OCI-LY1 (cell line): ENCODE measurements at regions not wholly inside any gene's neighbourhood (a gene's known extent, or its start where the extent isn't known, plus 50 kb on each side); places are given as distances from the start of the nearest gene placed in this dataset.

Experiments used
- H2AFZ ChIP-seq: fragments of 200-600 bp; sonication (generic), shearing (Covaris generic); 2 replicates; pipeline ENCODE4 v1.6.0; 2014; ENCODE audit warnings: antibody characterized with exemption, mild to moderate bottlenecking, low read length
- H3F3A ChIP-seq: fragments of 200-600 bp; sonication (generic), shearing (Covaris generic); 2 replicates; pipeline ENCODE4 v1.6.0; 2014; ENCODE audit warnings: mild to moderate bottlenecking, antibody characterized with exemption, low read length, moderate library complexity; ENCODE audit not compliant: insufficient read depth
- H3K27ac ChIP-seq: fragments of 200-600 bp; sonication (generic); 2 replicates; pipeline ENCODE4 v1.5.1; 2014; ENCODE audit warnings: low read length, mixed run types, mild to moderate bottlenecking, low read depth; ENCODE audit not compliant: poor library complexity, severe bottlenecking
- H3K27me3 ChIP-seq: fragments of 200-600 bp; sonication (generic); 2 replicates; pipeline ENCODE4 v1.6.0; 2014; ENCODE audit warnings: antibody characterized with exemption, mild to moderate bottlenecking, low read length, moderate library complexity; ENCODE audit not compliant: insufficient read depth
- H3K36me3 ChIP-seq: fragments of 200-600 bp; sonication (generic); 2 replicates; pipeline ENCODE4 v1.6.1; 2014; ENCODE audit warnings: mild to moderate bottlenecking, antibody characterized with exemption, low read length, moderate library complexity, mixed read lengths; ENCODE audit not compliant: insufficient read depth
- H3K4me1 ChIP-seq: fragments of 200-600 bp; sonication (generic); 2 replicates; pipeline ENCODE4 v1.5.1; 2014; ENCODE audit warnings: mild to moderate bottlenecking, low read length, moderate library complexity; ENCODE audit not compliant: insufficient read depth, severe bottlenecking
- H3K4me2 ChIP-seq: fragments of 200-600 bp; sonication (generic), shearing (Covaris generic); 2 replicates; pipeline ENCODE4 v1.6.1; 2014; ENCODE audit warnings: low read length
- H3K4me3 ChIP-seq: fragments of 200-600 bp; sonication (generic); 2 replicates; pipeline ENCODE4 v1.5.1; 2014; ENCODE audit warnings: low read length, low read depth, mild to moderate bottlenecking, mixed read lengths; ENCODE audit not compliant: poor library complexity, severe bottlenecking
- H3K79me2 ChIP-seq: fragments of 200-600 bp; shearing (Covaris generic); 2 replicates; pipeline ENCODE4 v1.6.1; 2016; ENCODE audit warnings: mixed run types, low read length, mixed read lengths; ENCODE audit not compliant: insufficient read depth
- H3K9ac ChIP-seq: fragments of 200-600 bp; sonication (generic), shearing (Covaris generic); 2 replicates; pipeline ENCODE4 v1.6.1; 2014; ENCODE audit warnings: mild to moderate bottlenecking, low read length, mixed read lengths
- H3K9me2 ChIP-seq: fragments of 200-600 bp; sonication (generic), shearing (Covaris generic); 2 replicates; pipeline ENCODE4 v1.6.1; 2014; ENCODE audit warnings: low read depth, mild to moderate bottlenecking, low read length, mixed read lengths
- H3K9me3 ChIP-seq: fragments of 200-600 bp; shearing (Covaris generic); 2 replicates; pipeline ENCODE4 v1.6.1; 2014; ENCODE audit warnings: low read length, mixed read lengths
- H4K20me1 ChIP-seq: fragments of 200-600 bp; sonication (generic), shearing (Covaris generic); 2 replicates; pipeline ENCODE4 v1.6.0; 2016; ENCODE audit warnings: mild to moderate bottlenecking, low read length; ENCODE audit not compliant: insufficient read depth
- CTCF ChIP-seq: fragments of 200-600 bp; sonication (generic), shearing (Covaris generic); IDR thresholded peaks from 2 replicates; pipeline ENCODE4 v1.5.1; 2017; ENCODE audit warnings: mild to moderate bottlenecking, antibody characterized with exemption, low read length, moderate library complexity, mixed read lengths
- EZH2 ChIP-seq: fragments of 200-600 bp; sonication (generic), shearing (Covaris generic); IDR thresholded peaks from 2 replicates; pipeline ENCODE4 v1.8.0; 2017; ENCODE audit warnings: borderline replicate concordance, mixed run types, mild to moderate bottlenecking, antibody characterized with exemption, low read length, moderate library complexity, mixed read lengths

GRCh38 chr4:11518754-11519153 is 90.1 kb upstream of the HS3ST1 start:
- TF ChIP-seq CTCF (no peak), EZH2 (no peak)
- Histone ChIP-seq H3K4me1 (no peaks in the 10 kb centered on the region), H3K9me2 (no peaks in the 10 kb centered on the region), H3K27me3 (no peaks in the 10 kb centered on the region), H2AFZ (no peak overlapping the region), H3K27ac (no peak overlapping the region), H4K20me1 (no peaks in the 10 kb centered on the region), H3K79me2 (no peaks in the 10 kb centered on the region), H3K4me3 (no peak overlapping the region), H3F3A (no peaks in the 10 kb centered on the region), H3K9me3 (no peaks in the 10 kb centered on the region), H3K4me2 (no peak overlapping the region), H3K9ac (no peak overlapping the region), H3K36me3 (no peaks in the 10 kb centered on the region)

GRCh38 chr4:11514779-11515419 is 86.2 kb upstream of the HS3ST1 start:
- Histone ChIP-seq H2AFZ (no peak overlapping the region), H3K27ac (no peak overlapping the region), H3K4me1 (no peaks in the 10 kb centered on the region), H4K20me1 (no peaks in the 10 kb centered on the region), H3K4me2 (no peak overlapping the region), H3K27me3 (no peaks in the 10 kb centered on the region), H3K9ac (no peak overlapping the region), H3K9me3 (no peaks in the 10 kb centered on the region), H3F3A (no peaks in the 10 kb centered on the region), H3K36me3 (no peaks in the 10 kb centered on the region), H3K79me2 (no peaks in the 10 kb centered on the region), H3K4me3 (no peak overlapping the region), H3K9me2 (no peaks in the 10 kb centered on the region)
- TF ChIP-seq CTCF = no peak
- TF ChIP-seq EZH2 = no peak

GRCh38 chr4:11514003-11514402 is 85.3 kb upstream of the HS3ST1 start:
- H3K9ac ChIP-seq = no peak overlapping the region
- H3K79me2 ChIP-seq = no peaks in the 10 kb centered on the region
- H3K4me2 ChIP-seq = no peak overlapping the region

More at GRCh38 chr4:11514003-11514402, 85.3 kb upstream of the HS3ST1 start:
- no peaks in the 10 kb centered on the region for H4K20me1 ChIP-seq
- no peaks in the 10 kb centered on the region for H3K4me1 ChIP-seq
- no peaks in the 10 kb centered on the region for H3K9me3 ChIP-seq
- H3K9me2 ChIP-seq = no peaks in the 10 kb centered on the region
- H3K27ac ChIP-seq = no peak overlapping the region
- H3K4me3 ChIP-seq = no peak overlapping the region
- no peaks in the 10 kb centered on the region for H3F3A ChIP-seq
- no peak overlapping the region for H2AFZ ChIP-seq
- TF ChIP-seq EZH2 (no peak), CTCF (no peak)
- no peaks in the 10 kb centered on the region for H3K27me3 ChIP-seq
- H3K36me3 ChIP-seq = no peaks in the 10 kb centered on the region
